GM23338 (cell line): ENCODE measurements at regions not wholly inside any gene's neighbourhood (a gene's known extent, or its start where the extent isn't known, plus 50 kb on each side); places are given as distances from the start of the nearest gene placed in this dataset.

Experiments
- ATAC-seq: fragments of 200-7000 bp; cut with Tn5 transposase; 3 replicates; pipeline ENCODE4 v1.9.1; 2020
- DNase-seq: peaks from one replicate; pipeline ENCODE4 v3.0.0-alpha.2; 2015; ENCODE audit warnings: low spot score
- H2AFZ ChIP-seq: fragments of 200-600 bp; sonication (generic); 2 replicates; pipeline ENCODE4 v1.8.0; 2016; ENCODE audit warnings: antibody characterized with exemption, mild to moderate bottlenecking, moderate library complexity
- H3F3A ChIP-seq: fragments of 200-600 bp; sonication (generic); replicated peaks from 2 replicates; pipeline ENCODE4 v1.8.0; 2017; ENCODE audit warnings: antibody characterized with exemption, mixed run types, low read depth
- H3K27ac ChIP-seq: fragments of 200-600 bp; sonication (generic); 2 replicates; pipeline ENCODE4 v1.6.1; 2016; ENCODE audit warnings: low read depth
- H3K27me3 ChIP-seq: fragments of 200-600 bp; sonication (generic); 2 replicates; pipeline ENCODE4 v1.8.0; 2016; ENCODE audit warnings: mild to moderate bottlenecking, mixed run types, moderate library complexity; ENCODE audit not compliant: insufficient read depth
- H3K36me3 ChIP-seq: fragments of 200-600 bp; sonication (generic); 2 replicates; pipeline ENCODE4 v1.8.0; 2016; ENCODE audit warnings: mild to moderate bottlenecking; ENCODE audit not compliant: insufficient read depth
- H3K4me1 ChIP-seq: fragments of 200-600 bp; sonication (generic); 2 replicates; pipeline ENCODE4 v1.8.0; 2016; ENCODE audit warnings: mild to moderate bottlenecking, moderate library complexity; ENCODE audit not compliant: insufficient read depth
- H3K4me2 ChIP-seq: fragments of 200-600 bp; sonication (generic); 2 replicates; pipeline ENCODE4 v1.7.1; 2017; ENCODE audit warnings: mixed run types
- H3K4me3 ChIP-seq: fragments of 200-600 bp; sonication (generic); 2 replicates; pipeline ENCODE4 v1.6.1; 2016; ENCODE audit warnings: mixed run types
- H3K79me2 ChIP-seq: fragments of 200-600 bp; sonication (generic); replicated peaks from 2 replicates; pipeline ENCODE4 v1.8.0; 2017; ENCODE audit warnings: mild to moderate bottlenecking; ENCODE audit not compliant: insufficient read depth
- H3K9me2 ChIP-seq: fragments of 200-600 bp; sonication (generic); 2 replicates; pipeline ENCODE4 v1.8.0; 2017; ENCODE audit not compliant: insufficient read depth
- H4K20me1 ChIP-seq: fragments of 200-600 bp; sonication (generic); replicated peaks from 2 replicates; pipeline ENCODE4 v1.8.0; 2017; ENCODE audit warnings: mild to moderate bottlenecking; ENCODE audit not compliant: insufficient read depth
- H3K27ac Mint-ChIP-seq: 2 replicates; pipeline ENCODE4 v1.8.0; 2020; ENCODE audit warnings: inconsistent platforms, mild to moderate bottlenecking, moderate library complexity, mixed read lengths
- H3K27me3 Mint-ChIP-seq: 3 replicates; pipeline ENCODE4 v1.8.0; 2022; ENCODE audit warnings: low read depth, mild to moderate bottlenecking, moderate library complexity, mixed read lengths, inconsistent platforms; ENCODE audit not compliant: insufficient read depth, poor library complexity
- H3K36me3 Mint-ChIP-seq: 3 replicates; pipeline ENCODE4 v1.8.0; 2021; ENCODE audit warnings: low read depth, mild to moderate bottlenecking, inconsistent platforms, moderate library complexity, mixed read lengths
- H3K4me1 Mint-ChIP-seq: 3 replicates; pipeline ENCODE4 v1.8.0; 2020; ENCODE audit warnings: mild to moderate bottlenecking, inconsistent platforms, mixed read lengths
- H3K4me3 Mint-ChIP-seq: 3 replicates; pipeline ENCODE4 v1.8.0; 2021; ENCODE audit warnings: moderate library complexity, mild to moderate bottlenecking, inconsistent platforms, mixed read lengths
- H3K9me3 Mint-ChIP-seq: 3 replicates; pipeline ENCODE4 v1.8.0; 2020; ENCODE audit warnings: moderate library complexity, mild to moderate bottlenecking, inconsistent platforms, mixed read lengths
- CREB1 ChIP-seq: fragments of 250-450 bp; sonication (Bioruptor Pico); IDR thresholded peaks from 2 replicates; pipeline ENCODE4 v1.5.0; 2020; ENCODE audit warnings: low read depth, mild to moderate bottlenecking, moderate library complexity
- EZH2 ChIP-seq: fragments of 200-600 bp; sonication (generic); IDR thresholded peaks from one replicate; pipeline ENCODE4 v1.8.0; 2017; ENCODE audit warnings: antibody characterized with exemption, mild to moderate bottlenecking, low read depth; ENCODE audit not compliant: unreplicated experiment
- EZH2phosphoT487 ChIP-seq: fragments of 200-600 bp; sonication (generic); IDR thresholded peaks from one replicate; pipeline ENCODE4 v1.8.1; 2018; ENCODE audit warnings: antibody characterized with exemption; ENCODE audit not compliant: unreplicated experiment
- JUNB ChIP-seq: IDR thresholded peaks from one replicate; pipeline ENCODE4 v1.6.1; 2016; ENCODE audit warnings: antibody characterized with exemption; ENCODE audit not compliant: unreplicated experiment
- NANOG ChIP-seq: IDR thresholded peaks from 2 replicates; pipeline ENCODE4 v1.6.1; 2016; ENCODE audit warnings: antibody characterized with exemption, borderline replicate concordance
- POLR2AphosphoS5 ChIP-seq: IDR thresholded peaks from 2 replicates; pipeline ENCODE4 v1.6.1; 2016; ENCODE audit warnings: antibody characterized with exemption, low read depth
- STAT1 ChIP-seq: IDR thresholded peaks from one replicate; pipeline ENCODE4 v1.6.1; 2016; ENCODE audit warnings: antibody characterized with exemption; ENCODE audit not compliant: unreplicated experiment
- ZNF331 ChIP-seq: fragments of 250-450 bp; sonication (Bioruptor Pico); IDR thresholded peaks from 2 replicates; pipeline ENCODE4 v1.5.0; 2020; ENCODE audit warnings: low read depth, mild to moderate bottlenecking, moderate library complexity
- TF ChIP-seq, protein P1 (sequence below): IDR thresholded peaks from 2 replicates; pipeline ENCODE4 v1.6.1; 2016; ENCODE audit warnings: antibody characterized with exemption
- TF ChIP-seq, protein P2 (sequence below): IDR thresholded peaks from one replicate; pipeline ENCODE4 v1.6.1; 2018; ENCODE audit warnings: antibody characterized with exemption; ENCODE audit not compliant: unreplicated experiment
- TF ChIP-seq, protein P3 (sequence below): fragments of 250-450 bp; sonication (Bioruptor Pico); IDR thresholded peaks from 2 replicates; pipeline ENCODE4 v1.5.0; 2020; ENCODE audit warnings: mild to moderate bottlenecking, moderate library complexity

DNA sequence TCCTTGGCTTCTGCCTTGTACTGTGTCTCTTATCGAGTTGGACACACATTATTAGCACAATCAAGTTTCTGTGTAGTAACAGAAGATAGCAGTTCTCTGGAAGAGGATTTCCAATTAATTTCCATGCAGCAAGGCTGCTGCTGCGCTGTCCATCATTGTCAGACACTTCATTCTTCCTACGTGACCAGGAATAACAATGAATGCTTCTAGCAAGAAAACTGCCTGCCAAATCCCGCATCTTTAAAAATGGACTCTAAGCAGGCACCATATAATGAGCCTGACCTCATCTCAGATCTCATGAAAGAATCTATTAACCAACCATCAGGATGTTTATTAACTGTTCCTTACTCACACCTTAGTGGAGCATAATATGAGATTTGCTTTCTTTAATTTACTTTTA lies 1067.7 kb upstream of the FAM98A start:
- Histone ChIP-seq H3K79me2 (no peaks in the 10 kb centered on the region), H3K4me3 (no peak overlapping the region), H3K4me1 (no peaks in the 10 kb centered on the region), H3K9me2 (peaks cover 8% of the 10 kb centered on the region; the same call in 1 of the 2 replicates), H3K27ac (no peak overlapping the region), H3K4me2 (no peak overlapping the region), H3K27me3 (no peaks in the 10 kb centered on the region), H4K20me1 (no peaks in the 10 kb centered on the region), H3K36me3 (no peaks in the 10 kb centered on the region), H2AFZ (no peak overlapping the region), H3F3A (no peaks in the 10 kb centered on the region)
- peaks cover 1% of the 10 kb centered on the region for H3K27me3 Mint-ChIP-seq
- peaks cover 3% of the 10 kb centered on the region; the same call in 2 of the 3 replicates for H3K4me1 Mint-ChIP-seq
- H3K27ac Mint-ChIP-seq: no peak overlapping the region
- no peak overlapping the region for H3K4me3 Mint-ChIP-seq
- H3K9me3 Mint-ChIP-seq: no peaks in the 10 kb centered on the region
- TF ChIP-seq CREB1 (CRISPR knock-in tag) (no peak), POLR2AphosphoS5 (no peak), JUNB (no peak), ZNF331 (CRISPR knock-in tag) (no peak)
- ATAC-seq (no peak), DNase-seq (no peak)
- no peaks in the 10 kb centered on the region for H3K36me3 Mint-ChIP-seq

DNA sequence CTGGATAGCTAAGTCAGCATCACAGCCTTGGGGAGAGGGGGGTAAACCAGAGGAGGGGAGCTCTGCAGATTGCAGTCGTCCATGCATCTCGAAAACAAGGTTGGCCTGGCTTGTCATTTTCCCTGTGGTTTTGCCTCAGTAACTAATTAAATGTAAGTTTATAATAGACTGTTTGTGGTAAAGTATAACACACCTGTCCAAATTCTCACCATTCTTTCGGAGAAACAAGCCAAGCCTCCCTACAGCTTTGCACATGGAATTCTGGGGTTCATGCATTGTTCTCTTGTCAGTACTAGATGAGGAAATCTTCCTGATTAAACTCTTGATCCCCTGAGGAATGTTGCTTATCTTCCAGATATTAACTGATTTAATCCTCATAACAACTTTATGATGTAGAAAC lies 1065.2 kb upstream of the FAM98A start:
- Histone ChIP-seq H3K27me3 (no peaks in the 10 kb centered on the region), H3F3A (no peaks in the 10 kb centered on the region), H2AFZ (peak overlapping the region; percentile 48; the same call in 1 of the 2 replicates), H3K4me3 (no peak overlapping the region), H3K4me2 (no peak overlapping the region), H3K4me1 (no peaks in the 10 kb centered on the region), H3K79me2 (no peaks in the 10 kb centered on the region), H4K20me1 (no peaks in the 10 kb centered on the region), H3K27ac (no peak overlapping the region), H3K9me2 (peaks cover 13% of the 10 kb centered on the region), H3K36me3 (no peaks in the 10 kb centered on the region)
- peaks cover 3% of the 10 kb centered on the region; the same call in 1 of the 3 replicates for H3K4me1 Mint-ChIP-seq
- DNase-seq: no peak
- no peaks in the 10 kb centered on the region for H3K9me3 Mint-ChIP-seq
- H3K27ac Mint-ChIP-seq: no peak overlapping the region; the same call in 1 of the 2 replicates
- ATAC-seq: no peak
- H3K4me3 Mint-ChIP-seq: no peak overlapping the region
- H3K27me3 Mint-ChIP-seq: no peaks in the 10 kb centered on the region
- no peaks in the 10 kb centered on the region for H3K36me3 Mint-ChIP-seq
- TF ChIP-seq ZNF331 (CRISPR knock-in tag) (no peak), JUNB (no peak), CREB1 (CRISPR knock-in tag) (no peak), NANOG (no peak), EZH2phosphoT487 (no peak), EZH2 (no peak), STAT1 (no peak)
- TF ChIP-seq, protein P1, sequence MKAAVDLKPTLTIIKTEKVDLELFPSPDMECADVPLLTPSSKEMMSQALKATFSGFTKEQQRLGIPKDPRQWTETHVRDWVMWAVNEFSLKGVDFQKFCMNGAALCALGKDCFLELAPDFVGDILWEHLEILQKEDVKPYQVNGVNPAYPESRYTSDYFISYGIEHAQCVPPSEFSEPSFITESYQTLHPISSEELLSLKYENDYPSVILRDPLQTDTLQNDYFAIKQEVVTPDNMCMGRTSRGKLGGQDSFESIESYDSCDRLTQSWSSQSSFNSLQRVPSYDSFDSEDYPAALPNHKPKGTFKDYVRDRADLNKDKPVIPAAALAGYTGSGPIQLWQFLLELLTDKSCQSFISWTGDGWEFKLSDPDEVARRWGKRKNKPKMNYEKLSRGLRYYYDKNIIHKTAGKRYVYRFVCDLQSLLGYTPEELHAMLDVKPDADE: no peak
- TF ChIP-seq, protein P2, sequence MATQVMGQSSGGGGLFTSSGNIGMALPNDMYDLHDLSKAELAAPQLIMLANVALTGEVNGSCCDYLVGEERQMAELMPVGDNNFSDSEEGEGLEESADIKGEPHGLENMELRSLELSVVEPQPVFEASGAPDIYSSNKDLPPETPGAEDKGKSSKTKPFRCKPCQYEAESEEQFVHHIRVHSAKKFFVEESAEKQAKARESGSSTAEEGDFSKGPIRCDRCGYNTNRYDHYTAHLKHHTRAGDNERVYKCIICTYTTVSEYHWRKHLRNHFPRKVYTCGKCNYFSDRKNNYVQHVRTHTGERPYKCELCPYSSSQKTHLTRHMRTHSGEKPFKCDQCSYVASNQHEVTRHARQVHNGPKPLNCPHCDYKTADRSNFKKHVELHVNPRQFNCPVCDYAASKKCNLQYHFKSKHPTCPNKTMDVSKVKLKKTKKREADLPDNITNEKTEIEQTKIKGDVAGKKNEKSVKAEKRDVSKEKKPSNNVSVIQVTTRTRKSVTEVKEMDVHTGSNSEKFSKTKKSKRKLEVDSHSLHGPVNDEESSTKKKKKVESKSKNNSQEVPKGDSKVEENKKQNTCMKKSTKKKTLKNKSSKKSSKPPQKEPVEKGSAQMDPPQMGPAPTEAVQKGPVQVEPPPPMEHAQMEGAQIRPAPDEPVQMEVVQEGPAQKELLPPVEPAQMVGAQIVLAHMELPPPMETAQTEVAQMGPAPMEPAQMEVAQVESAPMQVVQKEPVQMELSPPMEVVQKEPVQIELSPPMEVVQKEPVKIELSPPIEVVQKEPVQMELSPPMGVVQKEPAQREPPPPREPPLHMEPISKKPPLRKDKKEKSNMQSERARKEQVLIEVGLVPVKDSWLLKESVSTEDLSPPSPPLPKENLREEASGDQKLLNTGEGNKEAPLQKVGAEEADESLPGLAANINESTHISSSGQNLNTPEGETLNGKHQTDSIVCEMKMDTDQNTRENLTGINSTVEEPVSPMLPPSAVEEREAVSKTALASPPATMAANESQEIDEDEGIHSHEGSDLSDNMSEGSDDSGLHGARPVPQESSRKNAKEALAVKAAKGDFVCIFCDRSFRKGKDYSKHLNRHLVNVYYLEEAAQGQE: no peak
- TF ChIP-seq, protein P3, sequence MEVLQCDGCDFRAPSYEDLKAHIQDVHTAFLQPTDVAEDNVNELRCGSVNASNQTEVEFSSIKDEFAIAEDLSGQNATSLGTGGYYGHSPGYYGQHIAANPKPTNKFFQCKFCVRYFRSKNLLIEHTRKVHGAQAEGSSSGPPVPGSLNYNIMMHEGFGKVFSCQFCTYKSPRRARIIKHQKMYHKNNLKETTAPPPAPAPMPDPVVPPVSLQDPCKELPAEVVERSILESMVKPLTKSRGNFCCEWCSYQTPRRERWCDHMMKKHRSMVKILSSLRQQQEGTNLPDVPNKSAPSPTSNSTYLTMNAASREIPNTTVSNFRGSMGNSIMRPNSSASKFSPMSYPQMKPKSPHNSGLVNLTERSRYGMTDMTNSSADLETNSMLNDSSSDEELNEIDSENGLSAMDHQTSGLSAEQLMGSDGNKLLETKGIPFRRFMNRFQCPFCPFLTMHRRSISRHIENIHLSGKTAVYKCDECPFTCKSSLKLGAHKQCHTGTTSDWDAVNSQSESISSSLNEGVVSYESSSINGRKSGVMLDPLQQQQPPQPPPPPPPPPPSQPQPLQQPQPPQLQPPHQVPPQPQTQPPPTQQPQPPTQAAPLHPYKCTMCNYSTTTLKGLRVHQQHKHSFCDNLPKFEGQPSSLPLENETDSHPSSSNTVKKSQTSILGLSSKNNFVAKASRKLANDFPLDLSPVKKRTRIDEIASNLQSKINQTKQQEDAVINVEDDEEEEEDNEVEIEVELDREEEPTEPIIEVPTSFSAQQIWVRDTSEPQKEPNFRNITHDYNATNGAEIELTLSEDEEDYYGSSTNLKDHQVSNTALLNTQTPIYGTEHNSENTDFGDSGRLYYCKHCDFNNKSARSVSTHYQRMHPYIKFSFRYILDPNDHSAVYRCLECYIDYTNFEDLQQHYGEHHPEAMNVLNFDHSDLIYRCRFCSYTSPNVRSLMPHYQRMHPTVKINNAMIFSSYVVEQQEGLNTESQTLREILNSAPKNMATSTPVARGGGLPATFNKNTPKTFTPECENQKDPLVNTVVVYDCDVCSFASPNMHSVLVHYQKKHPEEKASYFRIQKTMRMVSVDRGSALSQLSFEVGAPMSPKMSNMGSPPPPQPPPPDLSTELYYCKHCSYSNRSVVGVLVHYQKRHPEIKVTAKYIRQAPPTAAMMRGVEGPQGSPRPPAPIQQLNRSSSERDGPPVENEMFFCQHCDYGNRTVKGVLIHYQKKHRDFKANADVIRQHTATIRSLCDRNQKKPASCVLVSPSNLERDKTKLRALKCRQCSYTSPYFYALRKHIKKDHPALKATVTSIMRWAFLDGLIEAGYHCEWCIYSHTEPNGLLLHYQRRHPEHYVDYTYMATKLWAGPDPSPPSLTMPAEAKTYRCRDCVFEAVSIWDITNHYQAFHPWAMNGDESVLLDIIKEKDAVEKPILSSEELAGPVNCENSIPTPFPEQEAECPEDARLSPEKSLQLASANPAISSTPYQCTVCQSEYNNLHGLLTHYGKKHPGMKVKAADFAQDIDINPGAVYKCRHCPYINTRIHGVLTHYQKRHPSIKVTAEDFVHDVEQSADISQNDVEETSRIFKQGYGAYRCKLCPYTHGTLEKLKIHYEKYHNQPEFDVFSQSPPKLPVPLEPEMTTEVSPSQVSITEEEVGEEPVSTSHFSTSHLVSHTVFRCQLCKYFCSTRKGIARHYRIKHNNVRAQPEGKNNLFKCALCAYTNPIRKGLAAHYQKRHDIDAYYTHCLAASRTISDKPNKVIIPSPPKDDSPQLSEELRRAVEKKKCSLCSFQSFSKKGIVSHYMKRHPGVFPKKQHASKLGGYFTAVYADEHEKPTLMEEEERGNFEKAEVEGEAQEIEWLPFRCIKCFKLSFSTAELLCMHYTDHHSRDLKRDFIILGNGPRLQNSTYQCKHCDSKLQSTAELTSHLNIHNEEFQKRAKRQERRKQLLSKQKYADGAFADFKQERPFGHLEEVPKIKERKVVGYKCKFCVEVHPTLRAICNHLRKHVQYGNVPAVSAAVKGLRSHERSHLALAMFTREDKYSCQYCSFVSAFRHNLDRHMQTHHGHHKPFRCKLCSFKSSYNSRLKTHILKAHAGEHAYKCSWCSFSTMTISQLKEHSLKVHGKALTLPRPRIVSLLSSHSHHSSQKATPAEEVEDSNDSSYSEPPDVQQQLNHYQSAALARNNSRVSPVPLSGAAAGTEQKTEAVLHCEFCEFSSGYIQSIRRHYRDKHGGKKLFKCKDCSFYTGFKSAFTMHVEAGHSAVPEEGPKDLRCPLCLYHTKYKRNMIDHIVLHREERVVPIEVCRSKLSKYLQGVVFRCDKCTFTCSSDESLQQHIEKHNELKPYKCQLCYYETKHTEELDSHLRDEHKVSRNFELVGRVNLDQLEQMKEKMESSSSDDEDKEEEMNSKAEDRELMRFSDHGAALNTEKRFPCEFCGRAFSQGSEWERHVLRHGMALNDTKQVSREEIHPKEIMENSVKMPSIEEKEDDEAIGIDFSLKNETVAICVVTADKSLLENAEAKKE (CRISPR knock-in tag): no peak
